Panc1 (cell line): ENCODE measurements at regions not wholly inside any gene's neighbourhood (a gene's known extent, or its start where the extent isn't known, plus 50 kb on each side); places are given as distances from the start of the nearest gene placed in this dataset.

Experiments used
- ATAC-seq: fragments of 200-7000 bp; cut with Tn5 transposase; 2 replicates; pipeline ENCODE4 v1.9.1; 2020; ENCODE audit warnings: mild to moderate bottlenecking, moderate library complexity
- BruUV-seq: library from RNA; stranded (reverse); fragments of 400-500 nt; replicated peaks from 2 replicates; lab custom pipeline; 2021; lab: Mats Ljungman, UMichigan
- CTCF ChIA-PET: fragments of 300-600 bp; sonication (Branson Sonifier 250); formaldehyde crosslinking; loops from one replicate; lab custom pipeline; 2022; ENCODE audit warnings: antibody characterized with exemption; lab: Charles Lee
- POLR2A ChIA-PET: fragments of 300-600 bp; sonication (Branson Sonifier 250); formaldehyde crosslinking; loops from one replicate; lab custom pipeline; 2022; ENCODE audit warnings: antibody characterized with exemption; lab: Charles Lee
- DNase-seq: peaks from one replicate; pipeline ENCODE4 v3.0.0-alpha.2; 2010; ENCODE audit warnings: low read depth, low spot score
- H3K27ac ChIP-seq: 2 replicates; pipeline ENCODE4 v1.5.1; 2011; ENCODE audit warnings: mild to moderate bottlenecking, low read length, inconsistent platforms
- H3K27me3 ChIP-seq: fragments of 200-500 bp; sonication (Bioruptor generic); 2 replicates; pipeline ENCODE4 v1.6.0; 2014; ENCODE audit warnings: low read length, inconsistent platforms; ENCODE audit not compliant: control insufficient read depth, insufficient read depth
- H3K36me3 ChIP-seq: fragments of 200-500 bp; sonication (Bioruptor generic); 2 replicates; pipeline ENCODE4 v1.5.1; 2014; ENCODE audit warnings: inconsistent platforms, mild to moderate bottlenecking, low read length, moderate library complexity; ENCODE audit not compliant: control insufficient read depth, insufficient read depth
- H3K4me1 ChIP-seq: 2 replicates; pipeline ENCODE4 v1.5.1; 2011; ENCODE audit warnings: inconsistent platforms, mild to moderate bottlenecking, low read length, moderate library complexity; ENCODE audit not compliant: control insufficient read depth, insufficient read depth
- H3K4me3 ChIP-seq, 2 experiments: 2 replicates each; pipeline ENCODE4 v1.5.1; 2011 to 2012; ENCODE audit warnings: low read depth in 2 of 2, low read length in 2 of 2, mild to moderate bottlenecking in 2 of 2, inconsistent platforms in 1 of 2, moderate library complexity in 1 of 2
- H3K9me3 ChIP-seq: fragments of 200-500 bp; sonication (Bioruptor generic); 2 replicates; pipeline ENCODE4 v1.5.1; 2014; ENCODE audit warnings: low read depth, mild to moderate bottlenecking, inconsistent platforms, low read length, moderate library complexity; ENCODE audit not compliant: control insufficient read depth, insufficient read depth
- POLR2AphosphoS5 ChIP-seq: IDR thresholded peaks from 2 replicates; pipeline ENCODE4 v1.6.1; 2012; ENCODE audit warnings: mild to moderate bottlenecking, low read depth, low read length, moderate library complexity
- SIN3A ChIP-seq: IDR thresholded peaks from 2 replicates; pipeline ENCODE4 v1.6.1; 2012; ENCODE audit warnings: low read depth, mild to moderate bottlenecking, low read length, moderate library complexity, borderline replicate concordance; ENCODE audit not compliant: insufficient read depth
- TCF7L2 ChIP-seq: IDR thresholded peaks from 2 replicates; pipeline ENCODE4 v1.6.1; 2011; ENCODE audit warnings: mild to moderate bottlenecking, low read depth, low read length, inconsistent platforms
- in situ Hi-C: cut with HindIII; loops from 2 replicates; pipeline ENCODE4 v1.10.0; 2016; ENCODE audit warnings: low sequenced_read_pairs, low pct_unique_long_range_greater_than_20kb
- intact Hi-C: fragments of 100-400 bp; cut with micrococcal nuclease; formaldehyde crosslinking; loops from one replicate; pipeline ENCODE4 v1.10.0; 2022; ENCODE audit not compliant: unreplicated experiment
- TF ChIP-seq, protein P1 (sequence below), 2 experiments: IDR thresholded peaks; 2 replicates each; pipeline ENCODE4 v1.6.1; 2011 to 2012; ENCODE audit warnings: low read depth in 2 of 2, control low read depth in 1 of 2, low read length in 1 of 2, mild to moderate bottlenecking in 1 of 2, moderate library complexity in 1 of 2; ENCODE audit not compliant: insufficient read depth in 1 of 2
- TF ChIP-seq, protein P2 (sequence below): fragments of 450-650 bp; IDR thresholded peaks from 2 replicates; pipeline ENCODE4 v1.5.1; 2017; ENCODE audit warnings: mild to moderate bottlenecking

DNA sequence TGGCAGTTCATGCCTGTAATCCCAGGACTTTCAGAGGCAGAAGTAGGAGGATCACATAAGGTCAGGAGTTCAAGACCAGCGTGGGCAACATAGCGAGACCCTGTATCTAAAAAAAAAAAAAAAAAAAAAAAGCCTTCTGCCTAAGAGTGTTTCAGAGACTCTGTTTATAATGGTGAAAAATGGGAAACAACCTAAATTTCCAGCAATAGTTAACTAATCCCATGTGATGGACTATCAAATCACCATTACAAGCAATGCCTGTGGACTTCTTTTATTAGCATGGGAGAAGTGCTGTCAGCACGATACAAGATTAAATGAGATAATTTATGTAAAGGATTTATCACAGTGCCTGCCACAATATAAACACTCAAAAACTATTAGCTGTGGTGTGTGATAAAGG lies 67.5 kb upstream of the CUX1 start:
- Histone ChIP-seq H3K36me3 (no peaks in the 10 kb centered on the region), H3K4me3 (no peak overlapping the region), H3K27me3 (no peaks in the 10 kb centered on the region), H3K9me3 (no peaks in the 10 kb centered on the region), H3K4me1 (peaks cover 15% of the 10 kb centered on the region), H3K27ac (no peak overlapping the region)
- TF ChIP-seq POLR2AphosphoS5 (no peak), SIN3A (no peak)
- CTCF ChIA-PET: no interaction called here
- intact Hi-C loops: no loop called here
- no peak for ATAC-seq
- POLR2A ChIA-PET: no interaction called here
- BruUV-seq: no TSS peak
- in situ Hi-C loops: no loop called here
- DNase-seq: no peak

DNA sequence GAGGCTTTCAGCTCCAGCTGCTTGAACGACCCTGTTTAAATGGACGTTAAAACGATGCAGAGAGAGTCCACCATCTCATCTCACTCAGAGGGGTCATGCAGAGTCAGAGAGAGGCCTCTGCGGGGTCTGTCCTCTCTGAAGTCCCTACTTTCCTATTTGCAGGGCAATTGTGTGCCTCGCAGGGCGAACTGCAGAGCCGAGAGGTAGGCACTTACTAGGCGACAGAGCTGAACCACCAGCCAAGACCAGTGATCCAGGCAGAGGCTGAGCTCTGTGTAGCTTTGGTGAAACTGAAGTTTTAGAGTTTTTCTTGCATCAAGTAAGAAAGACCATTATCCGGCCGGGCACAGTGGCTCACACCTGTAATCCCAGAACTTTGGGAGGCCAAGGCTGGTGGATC lies 64.1 kb upstream of the CUX1 start:
- BruUV-seq: no TSS peak
- Histone ChIP-seq H3K27ac (no peak overlapping the region), H3K4me3 (no peak overlapping the region), H3K4me1 (peaks cover 5% of the 10 kb centered on the region; the same call in 1 of the 2 replicates), H3K9me3 (no peaks in the 10 kb centered on the region), H3K27me3 (no peaks in the 10 kb centered on the region; the same call in 1 of the 2 replicates), H3K36me3 (no peaks in the 10 kb centered on the region)
- intact Hi-C loops: no loop called here
- no peak for DNase-seq
- CTCF ChIA-PET: no interaction called here
- in situ Hi-C loops: no loop called here
- ATAC-seq: no peak; the same call in 1 of the 2 replicates
- POLR2A ChIA-PET: no interaction called here
- TF ChIP-seq POLR2AphosphoS5: no peak
- TF ChIP-seq SIN3A: no peak
- no peak for TF ChIP-seq TCF7L2
- TF ChIP-seq, protein P1, sequence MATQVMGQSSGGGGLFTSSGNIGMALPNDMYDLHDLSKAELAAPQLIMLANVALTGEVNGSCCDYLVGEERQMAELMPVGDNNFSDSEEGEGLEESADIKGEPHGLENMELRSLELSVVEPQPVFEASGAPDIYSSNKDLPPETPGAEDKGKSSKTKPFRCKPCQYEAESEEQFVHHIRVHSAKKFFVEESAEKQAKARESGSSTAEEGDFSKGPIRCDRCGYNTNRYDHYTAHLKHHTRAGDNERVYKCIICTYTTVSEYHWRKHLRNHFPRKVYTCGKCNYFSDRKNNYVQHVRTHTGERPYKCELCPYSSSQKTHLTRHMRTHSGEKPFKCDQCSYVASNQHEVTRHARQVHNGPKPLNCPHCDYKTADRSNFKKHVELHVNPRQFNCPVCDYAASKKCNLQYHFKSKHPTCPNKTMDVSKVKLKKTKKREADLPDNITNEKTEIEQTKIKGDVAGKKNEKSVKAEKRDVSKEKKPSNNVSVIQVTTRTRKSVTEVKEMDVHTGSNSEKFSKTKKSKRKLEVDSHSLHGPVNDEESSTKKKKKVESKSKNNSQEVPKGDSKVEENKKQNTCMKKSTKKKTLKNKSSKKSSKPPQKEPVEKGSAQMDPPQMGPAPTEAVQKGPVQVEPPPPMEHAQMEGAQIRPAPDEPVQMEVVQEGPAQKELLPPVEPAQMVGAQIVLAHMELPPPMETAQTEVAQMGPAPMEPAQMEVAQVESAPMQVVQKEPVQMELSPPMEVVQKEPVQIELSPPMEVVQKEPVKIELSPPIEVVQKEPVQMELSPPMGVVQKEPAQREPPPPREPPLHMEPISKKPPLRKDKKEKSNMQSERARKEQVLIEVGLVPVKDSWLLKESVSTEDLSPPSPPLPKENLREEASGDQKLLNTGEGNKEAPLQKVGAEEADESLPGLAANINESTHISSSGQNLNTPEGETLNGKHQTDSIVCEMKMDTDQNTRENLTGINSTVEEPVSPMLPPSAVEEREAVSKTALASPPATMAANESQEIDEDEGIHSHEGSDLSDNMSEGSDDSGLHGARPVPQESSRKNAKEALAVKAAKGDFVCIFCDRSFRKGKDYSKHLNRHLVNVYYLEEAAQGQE (IDR thresholded peaks at IDR 0.05; ENCODE audit: insufficient read depth in 1 of 2, low read depth in 2 of 2, low read length in 1 of 2): no peak
- TF ChIP-seq, protein P2, sequence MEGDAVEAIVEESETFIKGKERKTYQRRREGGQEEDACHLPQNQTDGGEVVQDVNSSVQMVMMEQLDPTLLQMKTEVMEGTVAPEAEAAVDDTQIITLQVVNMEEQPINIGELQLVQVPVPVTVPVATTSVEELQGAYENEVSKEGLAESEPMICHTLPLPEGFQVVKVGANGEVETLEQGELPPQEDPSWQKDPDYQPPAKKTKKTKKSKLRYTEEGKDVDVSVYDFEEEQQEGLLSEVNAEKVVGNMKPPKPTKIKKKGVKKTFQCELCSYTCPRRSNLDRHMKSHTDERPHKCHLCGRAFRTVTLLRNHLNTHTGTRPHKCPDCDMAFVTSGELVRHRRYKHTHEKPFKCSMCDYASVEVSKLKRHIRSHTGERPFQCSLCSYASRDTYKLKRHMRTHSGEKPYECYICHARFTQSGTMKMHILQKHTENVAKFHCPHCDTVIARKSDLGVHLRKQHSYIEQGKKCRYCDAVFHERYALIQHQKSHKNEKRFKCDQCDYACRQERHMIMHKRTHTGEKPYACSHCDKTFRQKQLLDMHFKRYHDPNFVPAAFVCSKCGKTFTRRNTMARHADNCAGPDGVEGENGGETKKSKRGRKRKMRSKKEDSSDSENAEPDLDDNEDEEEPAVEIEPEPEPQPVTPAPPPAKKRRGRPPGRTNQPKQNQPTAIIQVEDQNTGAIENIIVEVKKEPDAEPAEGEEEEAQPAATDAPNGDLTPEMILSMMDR: no peak

DNA sequence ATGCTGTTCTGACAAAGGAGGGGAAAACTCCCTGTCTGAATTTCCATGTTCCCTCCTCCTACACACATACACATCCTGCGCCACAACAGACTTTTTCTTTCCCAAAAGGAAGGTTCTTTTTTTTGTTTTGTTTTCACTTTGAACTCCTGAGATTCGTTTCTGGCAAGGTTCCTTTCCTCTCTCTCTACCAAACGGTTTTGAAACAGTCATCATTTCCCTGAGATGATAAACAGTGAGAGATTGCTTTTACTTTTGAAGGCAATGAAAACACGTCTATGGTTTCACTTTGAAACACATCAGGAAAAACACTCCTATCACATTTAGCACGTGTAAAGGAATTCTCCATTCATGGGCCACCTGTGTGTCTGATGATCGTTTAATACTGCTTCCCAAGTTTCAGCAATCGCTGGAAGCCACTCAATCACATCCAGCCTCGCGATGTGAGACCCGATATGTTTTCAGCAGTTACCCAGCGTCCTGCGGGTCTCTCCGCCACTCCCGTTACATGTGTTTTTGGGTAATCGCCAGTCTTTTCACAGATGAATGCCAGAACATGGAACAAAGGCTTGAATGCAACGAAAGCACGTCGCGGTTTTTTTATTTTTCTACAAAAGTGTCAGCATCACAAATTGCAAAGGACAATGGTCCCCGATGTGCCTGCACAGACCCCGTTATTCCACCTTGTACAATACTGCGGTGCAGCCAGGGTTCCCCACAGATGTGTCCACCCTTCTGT lies 62.8 kb upstream of the CUX1 start:
- H3K4me1 ChIP-seq: peaks cover 5% of the 10 kb centered on the region; the same call in 1 of the 2 replicates
- H3K9me3 ChIP-seq: no peaks in the 10 kb centered on the region
- in situ Hi-C loops (no loop called here), intact Hi-C loops (no loop called here)
- DNase-seq: no peak
- ATAC-seq: peak; percentile 77
- peak overlapping the region; percentile 43 to 68 for H3K4me3 ChIP-seq
- no TSS peak for BruUV-seq
- peak overlapping the region; percentile 32 for H3K27ac ChIP-seq
- POLR2A ChIA-PET: no interaction called here
- TF ChIP-seq, protein P1 (IDR thresholded peaks at IDR 0.05; ENCODE audit: insufficient read depth in 1 of 2, low read depth in 2 of 2, low read length in 1 of 2): no peak
- no peak for TF ChIP-seq POLR2AphosphoS5
- no peak for TF ChIP-seq SIN3A
- TF ChIP-seq, protein P2: no peak
- no peak for TF ChIP-seq TCF7L2
- no peaks in the 10 kb centered on the region for H3K36me3 ChIP-seq
- no peaks in the 10 kb centered on the region; the same call in 1 of the 2 replicates for H3K27me3 ChIP-seq
- CTCF ChIA-PET: no interaction called here
